HCT116 (cell line): ENCODE measurements at regions not wholly inside any gene's neighbourhood (a gene's known extent, or its start where the extent isn't known, plus 50 kb on each side); places are given as distances from the start of the nearest gene placed in this dataset.

ENCODE experiments used
- ATAC-seq: fragments of 200-7000 bp; cut with Tn5 transposase; 2 replicates; pipeline ENCODE4 v1.9.1; 2020; ENCODE audit warnings: mild to moderate bottlenecking, moderate library complexity
- BruUV-seq: library from RNA; stranded (reverse); fragments of 400-500 nt; replicated peaks from 2 replicates; lab custom pipeline; 2021; lab: Mats Ljungman, UMichigan
- CTCF ChIA-PET: fragments of 300-600 bp; sonication (Branson Sonifier 250); formaldehyde crosslinking; loops from one replicate; lab custom pipeline; 2021; ENCODE audit warnings: antibody characterized with exemption; lab: Charles Lee
- POLR2A ChIA-PET: fragments of 300-600, 350-600 bp; sonication (Branson Sonifier 250); formaldehyde crosslinking; loops from one replicate; lab custom pipeline; 2021; ENCODE audit warnings: antibody characterized with exemption; lab: Charles Lee
- RAD21 ChIA-PET, 2 experiments: fragments of 300-600 bp; sonication (Branson Sonifier 250); formaldehyde crosslinking; loops; one replicate each; lab custom pipeline; 2023; ENCODE audit warnings: low total read pairs in 2 of 2; ENCODE audit not compliant: uncharacterized antibody in 2 of 2, unreplicated experiment in 2 of 2, low non-redundant PET in 1 of 2; lab: Charles Lee
- DNase-seq: peaks from one replicate; pipeline ENCODE4 v3.0.0-alpha.2; 2010; ENCODE audit warnings: low read depth, low spot score
- H2AFZ ChIP-seq: fragments of 200-600 bp; shearing (Covaris generic), sonication (generic); 2 replicates; pipeline ENCODE4 v1.6.1; 2017; ENCODE audit warnings: low read depth, mixed run types, mixed read lengths, antibody characterized with exemption, low read length; ENCODE audit not compliant: poor library complexity, severe bottlenecking
- H3K27ac ChIP-seq: 2 replicates; pipeline ENCODE4 v1.5.1; 2012; ENCODE audit warnings: low read depth, low read length
- H3K27me3 ChIP-seq: fragments of 200-600 bp; sonication (generic); 2 replicates; pipeline ENCODE4 v1.6.1; 2016; ENCODE audit warnings: mixed run types, low read length, mixed read lengths; ENCODE audit not compliant: insufficient read depth
- H3K36me3 ChIP-seq, 2 experiments: fragments of 200-500 bp in 1 of 2; fragments of 200-600 bp in 1 of 2; sonication (Bioruptor generic) in 1 of 2; sonication (generic) in 1 of 2; 2 replicates each; pipeline versions ENCODE4 v1.5.1 to v1.6.1; 2014 to 2016; ENCODE audit warnings: low read length in 2 of 2, inconsistent platforms in 1 of 2, mixed read lengths in 1 of 2, mixed run types in 1 of 2; ENCODE audit not compliant: insufficient read depth in 2 of 2, control insufficient read depth in 1 of 2
- H3K4me1 ChIP-seq, 2 experiments: fragments of 200-600 bp in 1 of 2; sonication (generic) in 1 of 2; 2 replicates each; pipeline versions ENCODE4 v1.5.1 to v1.6.1; 2012 to 2017; ENCODE audit warnings: low read length in 2 of 2, inconsistent platforms in 1 of 2, mild to moderate bottlenecking in 1 of 2, mixed read lengths in 1 of 2, mixed run types in 1 of 2, moderate library complexity in 1 of 2; ENCODE audit not compliant: insufficient read depth in 2 of 2, control insufficient read depth in 1 of 2
- H3K4me2 ChIP-seq: fragments of 200-600 bp; sonication (generic); 2 replicates; pipeline ENCODE4 v1.6.1; 2017; ENCODE audit warnings: mixed run types, low read length, mixed read lengths
- H3K4me3 ChIP-seq, 2 experiments: fragments of 200-600 bp in 1 of 2; sonication (generic) in 1 of 2; replicated peaks in 1 of 2; 2 replicates each; pipeline ENCODE4 v1.5.1; 2011 to 2016; ENCODE audit warnings: low read length in 2 of 2, control low read depth in 1 of 2, low read depth in 1 of 2, mild to moderate bottlenecking in 1 of 2, mixed read lengths in 1 of 2, mixed run types in 1 of 2
- H3K79me2 ChIP-seq: fragments of 200-600 bp; sonication (generic); 2 replicates; pipeline ENCODE4 v1.6.1; 2017; ENCODE audit warnings: mild to moderate bottlenecking, mixed run types, low read length, moderate library complexity, mixed read lengths; ENCODE audit not compliant: insufficient read depth
- H3K9ac ChIP-seq: fragments of 200-600 bp; sonication (generic); 2 replicates; pipeline ENCODE4 v1.6.1; 2016; ENCODE audit warnings: low read length, mixed read lengths
- H3K9me2 ChIP-seq: fragments of 200-600 bp; sonication (generic), shearing (Covaris generic); 2 replicates; pipeline ENCODE4 v1.6.1; 2017; ENCODE audit warnings: mixed run types, mild to moderate bottlenecking, moderate library complexity; ENCODE audit not compliant: insufficient read depth
- H3K9me3 ChIP-seq, 2 experiments: fragments of 200-500 bp in 1 of 2; fragments of 200-600 bp in 1 of 2; sonication (Bioruptor generic) in 1 of 2; sonication (generic) in 1 of 2; 2 replicates each; pipeline ENCODE4 v1.6.1; 2014 to 2017; ENCODE audit warnings: low read length in 2 of 2, mixed read lengths in 2 of 2, inconsistent platforms in 1 of 2, low read depth in 1 of 2, mild to moderate bottlenecking in 1 of 2, mixed run types in 1 of 2, moderate library complexity in 1 of 2; ENCODE audit not compliant: control insufficient read depth in 1 of 2, insufficient read depth in 1 of 2
- H4K20me1 ChIP-seq: fragments of 200-600 bp; sonication (generic), shearing (Covaris generic); 2 replicates; pipeline ENCODE4 v1.6.1; 2017; ENCODE audit warnings: mixed run types, mild to moderate bottlenecking, moderate library complexity; ENCODE audit not compliant: insufficient read depth
- CBX3 ChIP-seq: IDR thresholded peaks from 2 replicates; pipeline ENCODE4 v1.6.1; 2012; ENCODE audit warnings: low read depth
- ELF1 ChIP-seq: IDR thresholded peaks from 2 replicates; pipeline ENCODE4 v1.6.1; 2012; ENCODE audit warnings: low read depth, borderline replicate concordance
- EZH2phosphoT487 ChIP-seq: fragments of 200-600 bp; IDR thresholded peaks from 2 replicates; pipeline ENCODE4 v1.6.1; 2018; ENCODE audit warnings: antibody characterized with exemption, borderline replicate concordance
- FOSL1 ChIP-seq: IDR thresholded peaks from 2 replicates; pipeline ENCODE4 v1.6.1; 2012; ENCODE audit warnings: low read depth
- JUND ChIP-seq: IDR thresholded peaks from 2 replicates; pipeline ENCODE4 v1.6.1; 2012
- MAX ChIP-seq: IDR thresholded peaks from 2 replicates; pipeline ENCODE4 v1.6.1; 2012
- RAD21 ChIP-seq: IDR thresholded peaks from 2 replicates; pipeline ENCODE4 v1.6.1; 2012; ENCODE audit warnings: low read depth, mild to moderate bottlenecking
- REST ChIP-seq: IDR thresholded peaks from 2 replicates; pipeline ENCODE4 v1.6.1; 2012; ENCODE audit warnings: low read depth
- SIN3A ChIP-seq: IDR thresholded peaks from 2 replicates; pipeline ENCODE4 v1.6.1; 2012; ENCODE audit warnings: low read depth
- SP1 ChIP-seq: IDR thresholded peaks from 2 replicates; pipeline ENCODE4 v1.6.1; 2012; ENCODE audit warnings: low read depth
- SRF ChIP-seq: IDR thresholded peaks from 2 replicates; pipeline ENCODE4 v1.6.1; 2012; ENCODE audit warnings: low read depth
- TCF7L2 ChIP-seq: IDR thresholded peaks from 2 replicates; pipeline ENCODE4 v1.7.0; 2011; ENCODE audit warnings: borderline replicate concordance, inconsistent platforms; ENCODE audit not compliant: insufficient read depth, insufficient read length; ENCODE audit errors: extremely low read depth
- ZBTB33 ChIP-seq: IDR thresholded peaks from 2 replicates; pipeline ENCODE4 v1.6.1; 2011; ENCODE audit warnings: mild to moderate bottlenecking, low read length, moderate library complexity; ENCODE audit not compliant: insufficient replicate concordance; ENCODE audit errors: extremely low read depth
- ZFX ChIP-seq: fragments of 450-650 bp; IDR thresholded peaks from 2 replicates; pipeline ENCODE4 v1.6.1; 2017
- intact Hi-C: fragments of 100-400 bp; cut with micrococcal nuclease; formaldehyde crosslinking; loops from 2 replicates; pipeline ENCODE4 v1.10.0; 2022

- H3K36me3 ChIP-seq, result no peaks in the 10 kb centered on the region
- ChIA-PET CTCF (no interaction called here), POLR2A (no interaction called here)
- no peaks in the 10 kb centered on the region for H3K79me2 ChIP-seq
- no peak overlapping the region for H3K27ac ChIP-seq
- no TSS peak for BruUV-seq
- no peaks in the 10 kb centered on the region for H4K20me1 ChIP-seq
- H3K4me3 ChIP-seq, result no peak overlapping the region
- no peaks in the 10 kb centered on the region for H3K9me3 ChIP-seq
- no peaks in the 10 kb centered on the region for H3K4me1 ChIP-seq
- ATAC-seq (no peak), DNase-seq (no peak)
- intact Hi-C loops, result no loop called here
- H3K27me3 ChIP-seq, result peaks cover 25% of the 10 kb centered on the region; the same call in 1 of the 2 replicates
- no peak overlapping the region for H2AFZ ChIP-seq
- H3K9me2 ChIP-seq, result no peaks in the 10 kb centered on the region
- no peak overlapping the region for H3K4me2 ChIP-seq
- no peak overlapping the region for H3K9ac ChIP-seq
- TF ChIP-seq TCF7L2 (no peak), SRF (no peak), SIN3A (no peak), JUND (no peak), SP1 (no peak), MAX (no peak), ZFX (no peak), ELF1 (no peak), FOSL1 (no peak), REST (no peak), CBX3 (no peak), ZBTB33 (no peak), EZH2phosphoT487 (no peak), RAD21 (no peak)
- TF ChIP-seq, all 23 proteins: peak for 0
- RAD21 ChIA-PET, result no interaction called here
These were observed 321.1 kb downstream of the SEC16B start for GRCh38 chr1:177648731-177649265.
